Activated CD4-positive, alpha-beta T cell treated with anti-CD3 and anti-CD28 coated beads, Interleukin-2, amount 50 U/mL, for 24 hours (primary cell): ENCODE measurements at regions not wholly inside any gene's neighbourhood (a gene's known extent, or its start where the extent isn't known, plus 50 kb on each side); places are given as distances from the start of the nearest gene placed in this dataset.

Source experiments
- DNase-seq, 2 donors: peaks; one replicate each; pipeline ENCODE4 v3.0.0-alpha.2; 2020; ENCODE audit warnings: low read depth in 1 of 2, low spot score in 1 of 2

- DNase-seq: no peak
These were observed 153.4 kb upstream of the B3GAT1 start for GRCh38 chr11:134565343-134565891.

- DNase-seq: no peak
These were observed 152.6 kb upstream of the B3GAT1 start for GRCh38 chr11:134564472-134565200.

GRCh38 chr11:134562941-134563471 lies 151.0 kb upstream of the B3GAT1 start:
- no peak for DNase-seq

- DNase-seq: no peak
These were observed 150.2 kb upstream of the B3GAT1 start for GRCh38 chr11:134562196-134562595.

- no peak for DNase-seq
These were observed 149.3 kb upstream of the B3GAT1 start for GRCh38 chr11:134561331-134561720.

DNA sequence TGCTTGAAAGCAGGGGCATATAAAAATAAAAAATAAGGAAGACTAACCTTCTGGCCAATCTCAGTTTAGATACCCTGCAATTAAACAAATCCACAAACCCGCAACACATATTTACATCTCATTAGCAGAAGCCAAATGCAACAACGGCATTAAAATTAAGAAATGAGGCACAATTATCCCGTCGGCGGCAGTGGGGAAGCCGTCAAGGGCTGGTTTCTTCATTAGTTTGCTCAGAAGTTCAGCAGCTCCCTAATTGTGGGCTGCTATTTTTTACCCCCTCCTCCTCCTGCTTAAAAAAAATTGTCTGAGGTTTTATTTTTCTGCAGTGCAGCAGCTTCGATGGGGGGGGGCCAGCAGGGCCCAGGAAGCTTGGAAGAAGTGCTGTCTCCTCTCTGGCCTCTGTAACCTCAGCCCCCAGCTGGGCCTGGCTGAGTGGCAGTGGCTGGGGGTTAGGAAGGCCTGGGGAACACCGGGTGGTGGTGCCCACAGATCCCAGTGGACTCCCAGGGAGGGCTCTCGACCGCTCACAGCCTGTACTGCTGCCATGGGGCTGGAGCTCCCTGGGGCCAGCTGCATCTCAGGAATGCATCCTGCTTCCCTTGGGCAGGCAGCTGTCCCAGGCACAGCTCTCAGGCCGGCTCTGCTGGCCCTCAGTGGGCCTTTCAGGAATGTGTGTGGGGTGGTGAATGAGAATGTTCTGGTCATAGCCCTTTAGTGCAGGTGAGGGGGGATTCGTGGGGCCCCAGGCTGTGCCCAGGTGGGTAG lies 148.7 kb upstream of the B3GAT1 start:
- no peak for DNase-seq

GRCh38 chr11:134560066-134560465 lies 148.0 kb upstream of the B3GAT1 start:
- no peak for DNase-seq

DNA sequence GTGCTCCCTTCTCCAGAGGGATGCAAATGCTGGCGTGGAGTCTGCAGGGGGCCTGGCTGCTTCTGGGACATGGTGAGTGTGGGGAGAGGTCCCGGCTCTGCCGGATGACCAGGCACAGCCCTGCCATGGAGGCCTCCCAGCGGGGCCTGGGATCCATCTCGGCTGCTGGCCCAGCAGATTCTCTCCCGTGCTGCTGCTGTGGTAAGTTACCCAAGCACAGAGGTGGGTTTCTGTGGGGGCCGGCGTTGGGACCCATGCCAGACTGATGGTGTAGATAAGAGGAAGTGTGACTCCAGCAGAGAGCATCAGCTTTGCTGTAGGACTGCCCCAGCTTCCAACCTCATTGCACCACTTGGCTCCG lies 147.5 kb upstream of the B3GAT1 start:
- no peak for DNase-seq

GRCh38 chr11:134558916-134559601 lies 147.0 kb upstream of the B3GAT1 start:
- DNase-seq: no peak

DNA sequence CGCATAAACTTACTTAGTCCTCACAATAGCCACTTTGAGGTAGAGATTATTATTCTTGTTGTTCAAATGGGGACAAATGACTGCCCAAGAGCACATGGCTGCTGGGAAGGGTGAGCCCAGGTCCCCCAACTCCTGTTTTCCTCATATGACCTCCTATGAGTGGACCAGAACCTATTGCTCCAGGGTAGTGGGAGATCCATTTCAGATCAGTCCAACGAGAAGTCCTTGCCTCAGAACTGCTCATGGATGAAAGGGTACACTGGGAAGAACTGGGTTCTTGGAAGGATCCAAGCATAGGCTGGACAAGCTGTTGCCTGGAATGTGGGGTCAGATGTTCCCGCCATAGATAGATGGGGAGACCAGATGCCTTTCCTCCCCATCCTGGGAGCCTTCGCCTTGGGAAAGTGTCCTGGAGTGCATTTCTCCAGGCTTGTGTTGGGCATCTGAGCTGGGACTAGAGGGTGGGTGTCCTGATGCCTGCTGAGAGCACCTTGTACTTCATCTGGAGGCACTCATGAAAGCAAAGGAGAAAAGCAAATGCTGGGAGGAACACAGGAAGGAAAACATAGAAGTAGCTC lies 146.3 kb upstream of the B3GAT1 start:
- DNase-seq: no peak

GRCh38 chr11:134557571-134558257 lies 145.7 kb upstream of the B3GAT1 start:
- DNase-seq: no peak

- DNase-seq: no peak
These were observed 144.1 kb upstream of the B3GAT1 start for GRCh38 chr11:134556186-134556585.

- DNase-seq: no peak
These were observed 143.5 kb upstream of the B3GAT1 start for GRCh38 chr11:134555510-134555909.

GRCh38 chr11:134554861-134555260 lies 142.8 kb upstream of the B3GAT1 start:
- no peak for DNase-seq

- DNase-seq: no peak
These were observed 142.1 kb upstream of the B3GAT1 start for GRCh38 chr11:134554106-134554505.

GRCh38 chr11:134552749-134553148 lies 140.7 kb upstream of the B3GAT1 start:
- DNase-seq: no peak

DNA sequence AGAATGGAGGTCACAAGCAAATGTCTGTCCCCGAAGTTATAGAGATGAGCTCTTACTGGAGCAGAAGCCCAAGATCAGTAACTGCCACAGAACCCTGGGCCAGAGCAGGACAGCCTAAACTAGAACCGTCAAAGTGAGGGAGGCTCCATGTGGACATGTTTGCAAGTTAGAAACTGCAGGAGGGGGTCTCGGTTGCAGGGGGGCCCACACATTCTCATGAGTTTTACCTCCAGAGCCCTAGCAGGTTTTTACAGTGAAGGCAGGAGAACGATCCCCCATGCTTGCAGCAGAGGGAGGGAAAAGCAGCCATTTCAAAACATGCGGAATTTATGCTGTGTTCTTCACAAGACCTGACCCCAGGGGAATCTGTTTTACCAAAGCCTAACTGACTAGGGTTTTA lies 133.5 kb upstream of the B3GAT1 start:
- no peak for DNase-seq

DNA sequence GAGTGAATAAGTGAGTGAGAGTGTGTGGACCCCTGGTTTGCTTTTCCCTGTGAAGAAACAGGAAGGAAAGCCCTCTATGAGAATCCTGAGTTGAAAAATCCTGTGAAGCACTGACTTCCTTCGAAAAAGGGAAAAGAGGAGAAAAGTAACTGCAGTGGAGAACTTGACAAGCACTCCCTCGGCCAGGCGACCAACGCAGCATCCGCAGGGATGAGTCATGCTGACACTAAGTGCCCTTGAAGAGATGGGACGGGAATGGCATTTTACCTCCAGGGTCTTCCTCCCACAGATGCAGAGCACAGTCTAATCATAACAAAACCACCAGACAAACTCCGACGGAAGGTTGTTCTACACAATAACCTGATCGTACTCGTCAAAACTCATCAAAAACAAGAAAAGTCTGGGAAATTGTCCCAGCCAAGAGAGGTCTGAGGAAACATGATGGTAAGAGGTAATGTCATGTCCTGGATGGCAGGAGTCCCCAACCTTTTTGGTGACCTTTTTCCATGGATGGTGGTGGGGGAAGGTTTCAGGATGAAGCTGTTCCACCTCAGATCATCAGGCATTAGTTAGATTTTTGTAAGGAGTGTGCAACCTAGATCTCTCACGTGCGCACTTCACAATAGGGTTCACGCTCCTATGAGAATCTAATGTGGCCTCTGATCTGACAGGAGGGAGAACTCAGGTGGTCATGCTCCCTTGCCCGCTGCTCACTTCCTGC lies 132.2 kb upstream of the B3GAT1 start:
- DNase-seq: no peak

- DNase-seq: no peak
These were observed 131.6 kb upstream of the B3GAT1 start for GRCh38 chr11:134543645-134544044.

GRCh38 chr11:134543241-134543640 lies 131.2 kb upstream of the B3GAT1 start:
- no peak for DNase-seq
